Chondrocyte (in vitro differentiated cells): ENCODE measurements at regions not wholly inside any gene's neighbourhood (a gene's known extent, or its start where the extent isn't known, plus 50 kb on each side); places are given as distances from the start of the nearest gene placed in this dataset.
"Not testable (repeated sequence)": the region's sequence is repeated elsewhere in the genome, so short reads cannot be mapped to it uniquely, and the experiment has no call there.

Source experiments
- DNase-seq: peaks from one replicate; pipeline ENCODE4 v3.0.0; 2021; ENCODE audit warnings: mixed read lengths, low spot score
- H3K27ac Mint-ChIP-seq: one replicate; pipeline ENCODE4 v1.8.0; 2021; ENCODE audit warnings: mild to moderate bottlenecking, moderate library complexity, mixed read lengths; ENCODE audit not compliant: unreplicated experiment
- H3K27me3 Mint-ChIP-seq: 2 replicates; pipeline ENCODE4 v1.8.0; 2021; ENCODE audit warnings: low read depth, mixed read lengths
- H3K36me3 Mint-ChIP-seq: 2 replicates; pipeline ENCODE4 v1.8.0; 2021; ENCODE audit warnings: low read depth, mixed read lengths
- H3K4me1 Mint-ChIP-seq: 2 replicates; pipeline ENCODE4 v1.8.0; 2021; ENCODE audit warnings: low read depth, mild to moderate bottlenecking, mixed read lengths
- H3K4me3 Mint-ChIP-seq: one replicate; pipeline ENCODE4 v1.8.0; 2021; ENCODE audit warnings: mild to moderate bottlenecking, moderate library complexity, mixed read lengths; ENCODE audit not compliant: unreplicated experiment
- H3K9me3 Mint-ChIP-seq: 2 replicates; pipeline ENCODE4 v1.8.0; 2021; ENCODE audit warnings: low read depth, mixed read lengths
- CTCF ChIP-seq: fragments of 200-600 bp; sonication (generic); IDR thresholded peaks from 2 replicates; pipeline ENCODE4 v1.5.0; 2021; ENCODE audit warnings: antibody characterized with exemption, mild to moderate bottlenecking, moderate library complexity

- H3K4me1 Mint-ChIP-seq, result no peaks in the 10 kb centered on the region
- peaks cover 2% of the 10 kb centered on the region for H3K27me3 Mint-ChIP-seq
- no peak overlapping the region for H3K4me3 Mint-ChIP-seq
- TF ChIP-seq CTCF, result no peak
- peaks cover 1% of the 10 kb centered on the region for H3K9me3 Mint-ChIP-seq
- H3K27ac Mint-ChIP-seq, result no peak overlapping the region
- H3K36me3 Mint-ChIP-seq, result no peaks in the 10 kb centered on the region
- DNase-seq, result no peak
Measured at GRCh38 chr2:16057661-16058060, 117.3 kb downstream of the MYCN start.

- Mint-ChIP-seq H3K4me1 (no peaks in the 10 kb centered on the region), H3K27me3 (peaks cover 2% of the 10 kb centered on the region), H3K4me3 (no peak overlapping the region), H3K36me3 (no peaks in the 10 kb centered on the region), H3K27ac (no peak overlapping the region), H3K9me3 (peaks cover 2% of the 10 kb centered on the region)
- no peak for TF ChIP-seq CTCF
- DNase-seq, result no peak
Measured at GRCh38 chr2:16055848-16056580, 115.7 kb downstream of the MYCN start.

GRCh38 chr2:16053437-16054257 is 113.3 kb downstream of the MYCN start:
- Mint-ChIP-seq H3K4me1 (no peaks in the 10 kb centered on the region), H3K4me3 (no peak overlapping the region), H3K27me3 (no peaks in the 10 kb centered on the region), H3K9me3 (peaks cover 2% of the 10 kb centered on the region), H3K27ac (no peak overlapping the region), H3K36me3 (no peaks in the 10 kb centered on the region)
- TF ChIP-seq CTCF, result no peak
- no peak for DNase-seq

GRCh38 chr2:16052571-16053052 is 112.3 kb downstream of the MYCN start:
- not testable (repeated sequence) for H3K9me3 Mint-ChIP-seq, H3K4me1 Mint-ChIP-seq, H3K27ac Mint-ChIP-seq, H3K36me3 Mint-ChIP-seq, DNase-seq, H3K4me3 Mint-ChIP-seq, H3K27me3 Mint-ChIP-seq

- no peaks in the 10 kb centered on the region for H3K27me3 Mint-ChIP-seq
- no peaks in the 10 kb centered on the region for H3K36me3 Mint-ChIP-seq
- no peak for TF ChIP-seq CTCF
- no peak overlapping the region for H3K4me3 Mint-ChIP-seq
- H3K4me1 Mint-ChIP-seq, result no peaks in the 10 kb centered on the region
- DNase-seq, result no peak
- H3K9me3 Mint-ChIP-seq, result peaks cover 5% of the 10 kb centered on the region
- no peak overlapping the region for H3K27ac Mint-ChIP-seq
Measured at GRCh38 chr2:16051841-16052564, 111.7 kb downstream of the MYCN start.
